ENCODE measurements at regions not wholly inside any gene's neighbourhood (a gene's known extent, or its start where the extent isn't known, plus 50 kb on each side); places are given as distances from the start of the nearest gene placed in this dataset.

DNA sequence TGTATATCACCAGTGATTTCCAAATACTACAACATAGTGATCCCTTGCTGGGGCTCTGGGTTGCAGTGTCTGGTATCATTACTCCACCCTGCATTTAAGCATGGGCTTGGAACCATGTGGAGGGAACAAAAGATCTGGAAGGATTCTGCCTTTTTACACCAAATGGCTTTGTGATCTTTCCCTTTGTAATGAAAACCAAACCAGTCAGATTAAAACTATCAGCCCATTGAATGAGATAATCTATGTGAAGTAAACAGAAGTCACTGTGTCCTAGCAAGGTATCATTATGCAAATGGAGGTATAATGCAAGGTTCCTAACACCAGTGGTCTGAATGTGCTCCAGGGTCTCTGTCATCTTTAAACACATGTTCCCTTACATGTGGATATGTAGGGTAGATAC, 474.7 kb upstream of the TNP1 start:
- TF ChIP-seq, protein P1, sequence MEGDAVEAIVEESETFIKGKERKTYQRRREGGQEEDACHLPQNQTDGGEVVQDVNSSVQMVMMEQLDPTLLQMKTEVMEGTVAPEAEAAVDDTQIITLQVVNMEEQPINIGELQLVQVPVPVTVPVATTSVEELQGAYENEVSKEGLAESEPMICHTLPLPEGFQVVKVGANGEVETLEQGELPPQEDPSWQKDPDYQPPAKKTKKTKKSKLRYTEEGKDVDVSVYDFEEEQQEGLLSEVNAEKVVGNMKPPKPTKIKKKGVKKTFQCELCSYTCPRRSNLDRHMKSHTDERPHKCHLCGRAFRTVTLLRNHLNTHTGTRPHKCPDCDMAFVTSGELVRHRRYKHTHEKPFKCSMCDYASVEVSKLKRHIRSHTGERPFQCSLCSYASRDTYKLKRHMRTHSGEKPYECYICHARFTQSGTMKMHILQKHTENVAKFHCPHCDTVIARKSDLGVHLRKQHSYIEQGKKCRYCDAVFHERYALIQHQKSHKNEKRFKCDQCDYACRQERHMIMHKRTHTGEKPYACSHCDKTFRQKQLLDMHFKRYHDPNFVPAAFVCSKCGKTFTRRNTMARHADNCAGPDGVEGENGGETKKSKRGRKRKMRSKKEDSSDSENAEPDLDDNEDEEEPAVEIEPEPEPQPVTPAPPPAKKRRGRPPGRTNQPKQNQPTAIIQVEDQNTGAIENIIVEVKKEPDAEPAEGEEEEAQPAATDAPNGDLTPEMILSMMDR (IDR thresholded peaks at IDR 0.05; ENCODE audit: low read depth, low read length), result no peak
- no peak for TF ChIP-seq POLR2A (IDR thresholded peaks at IDR 0.05; ENCODE audit: extremely low read depth, insufficient read length)

Measured in NB4 (cell line).